ENCODE measurements at regions not wholly inside any gene's neighbourhood (a gene's known extent, or its start where the extent isn't known, plus 50 kb on each side); places are given as distances from the start of the nearest gene placed in this dataset.

DNA sequence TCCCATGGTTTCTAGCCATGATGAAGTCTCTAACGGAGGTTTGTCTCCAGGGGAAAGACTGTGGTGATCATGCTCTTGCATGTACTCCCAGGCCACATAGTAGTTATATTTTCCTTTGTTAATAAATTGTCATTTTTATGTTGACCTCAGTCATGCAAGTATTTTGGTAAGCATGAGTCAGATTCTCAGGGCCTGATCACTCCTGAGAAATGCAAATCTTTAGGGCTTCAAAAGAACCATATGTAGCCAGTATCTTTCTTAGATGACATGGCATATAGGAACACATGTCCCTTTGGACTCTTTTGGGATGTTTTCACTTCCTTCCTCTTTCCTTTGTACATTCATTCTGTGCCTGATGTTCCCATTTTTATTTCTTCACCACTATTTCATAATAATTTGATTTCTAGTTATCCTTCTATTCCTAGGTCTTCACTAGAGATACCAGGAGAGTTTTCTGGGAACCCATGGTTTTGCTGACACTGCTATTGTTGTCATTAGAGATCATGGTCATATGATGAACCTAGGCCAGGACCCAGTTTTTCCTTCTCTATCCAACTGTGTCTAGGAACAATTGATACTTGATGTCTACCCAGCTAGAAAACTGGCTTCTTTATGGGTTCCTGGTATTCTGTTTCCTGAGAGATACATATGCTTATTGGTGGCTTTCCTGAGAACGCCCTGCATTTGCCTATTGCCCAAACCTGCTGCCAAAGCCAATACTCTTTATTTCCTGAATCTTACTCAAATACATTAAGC, 248.1 kb upstream of the NREP start:
- no peak for DNase-seq (ENCODE audit: extremely low spot score in 2 of 2)
- Histone ChIP-seq H3K36me3 (no peaks in the 10 kb centered on the region), H3K9me3 (no peaks in the 10 kb centered on the region), H3K27ac (no peak overlapping the region), H3K4me1 (no peaks in the 10 kb centered on the region), H3K4me3 (no peak overlapping the region), H3K27me3 (no peaks in the 10 kb centered on the region)
- TF ChIP-seq POLR2A (IDR thresholded peaks at IDR 0.05), result no peak
- TF ChIP-seq, protein P1, sequence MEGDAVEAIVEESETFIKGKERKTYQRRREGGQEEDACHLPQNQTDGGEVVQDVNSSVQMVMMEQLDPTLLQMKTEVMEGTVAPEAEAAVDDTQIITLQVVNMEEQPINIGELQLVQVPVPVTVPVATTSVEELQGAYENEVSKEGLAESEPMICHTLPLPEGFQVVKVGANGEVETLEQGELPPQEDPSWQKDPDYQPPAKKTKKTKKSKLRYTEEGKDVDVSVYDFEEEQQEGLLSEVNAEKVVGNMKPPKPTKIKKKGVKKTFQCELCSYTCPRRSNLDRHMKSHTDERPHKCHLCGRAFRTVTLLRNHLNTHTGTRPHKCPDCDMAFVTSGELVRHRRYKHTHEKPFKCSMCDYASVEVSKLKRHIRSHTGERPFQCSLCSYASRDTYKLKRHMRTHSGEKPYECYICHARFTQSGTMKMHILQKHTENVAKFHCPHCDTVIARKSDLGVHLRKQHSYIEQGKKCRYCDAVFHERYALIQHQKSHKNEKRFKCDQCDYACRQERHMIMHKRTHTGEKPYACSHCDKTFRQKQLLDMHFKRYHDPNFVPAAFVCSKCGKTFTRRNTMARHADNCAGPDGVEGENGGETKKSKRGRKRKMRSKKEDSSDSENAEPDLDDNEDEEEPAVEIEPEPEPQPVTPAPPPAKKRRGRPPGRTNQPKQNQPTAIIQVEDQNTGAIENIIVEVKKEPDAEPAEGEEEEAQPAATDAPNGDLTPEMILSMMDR (IDR thresholded peaks at IDR 0.05), result no peak
- no peak for TF ChIP-seq POLR2AphosphoS5 (IDR thresholded peaks at IDR 0.05; ENCODE audit: insufficient read depth in 1 of 2, low read depth in 1 of 2)
- intact Hi-C loops (cut with DNase I), result no loop called here

DNA sequence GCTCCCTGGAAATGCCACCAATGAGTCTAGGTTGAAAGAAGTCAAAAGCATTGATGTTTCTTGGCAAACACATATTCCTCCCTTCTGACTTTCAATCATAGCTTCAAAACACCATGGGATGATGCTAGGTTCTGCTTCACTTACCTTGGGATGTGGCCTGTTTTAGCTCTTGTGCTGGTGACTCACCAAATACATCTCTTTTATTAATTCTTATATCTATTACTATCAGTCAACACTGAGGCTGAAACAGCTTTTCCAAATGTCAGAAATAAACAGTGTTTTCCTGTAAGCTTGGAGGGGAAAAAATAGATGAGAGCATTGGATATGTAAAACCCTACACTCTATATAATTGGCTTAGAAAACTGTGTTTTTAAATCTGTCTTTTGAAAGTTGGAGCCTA, 245.4 kb upstream of the NREP start:
- Histone ChIP-seq H3K4me1 (no peaks in the 10 kb centered on the region), H3K27ac (no peak overlapping the region), H3K4me3 (no peak overlapping the region), H3K9me3 (no peaks in the 10 kb centered on the region), H3K27me3 (no peaks in the 10 kb centered on the region), H3K36me3 (no peaks in the 10 kb centered on the region)
- intact Hi-C loops (cut with DNase I), result no loop called here
- TF ChIP-seq POLR2AphosphoS5 (IDR thresholded peaks at IDR 0.05; ENCODE audit: insufficient read depth in 1 of 2, low read depth in 1 of 2) (no peak), POLR2A (IDR thresholded peaks at IDR 0.05) (no peak)
- TF ChIP-seq, protein P1 (IDR thresholded peaks at IDR 0.05), result no peak
- DNase-seq (ENCODE audit: extremely low spot score in 2 of 2), result no peak

DNA sequence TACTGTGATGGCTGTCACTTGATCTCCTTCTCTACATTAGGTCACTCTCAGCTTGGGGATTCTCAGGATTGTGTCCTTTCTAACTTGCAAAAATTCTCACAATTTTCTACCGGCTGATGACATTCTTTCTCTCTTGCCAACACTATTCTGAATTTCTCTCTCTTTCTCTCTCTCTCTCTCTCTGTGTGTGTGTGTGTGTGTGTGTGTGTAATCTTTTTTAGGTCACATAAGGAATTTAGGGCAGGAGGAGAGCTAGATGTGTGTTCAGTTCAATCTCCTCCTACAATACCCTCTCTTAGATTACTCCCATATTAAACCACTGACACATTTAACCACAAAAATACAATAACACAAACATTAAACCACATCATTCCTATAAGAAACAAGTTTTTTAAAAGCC, 242.3 kb upstream of the NREP start:
- Histone ChIP-seq H3K4me3 (no peak overlapping the region), H3K4me1 (no peaks in the 10 kb centered on the region), H3K27ac (no peak overlapping the region), H3K9me3 (no peaks in the 10 kb centered on the region), H3K36me3 (no peaks in the 10 kb centered on the region), H3K27me3 (no peaks in the 10 kb centered on the region)
- intact Hi-C loops (cut with DNase I), result no loop called here
- DNase-seq (ENCODE audit: extremely low spot score in 2 of 2), result no peak
- TF ChIP-seq, protein P1 (IDR thresholded peaks at IDR 0.05), result no peak
- TF ChIP-seq POLR2A (IDR thresholded peaks at IDR 0.05) (no peak), POLR2AphosphoS5 (IDR thresholded peaks at IDR 0.05; ENCODE audit: insufficient read depth in 1 of 2, low read depth in 1 of 2) (no peak)

DNA sequence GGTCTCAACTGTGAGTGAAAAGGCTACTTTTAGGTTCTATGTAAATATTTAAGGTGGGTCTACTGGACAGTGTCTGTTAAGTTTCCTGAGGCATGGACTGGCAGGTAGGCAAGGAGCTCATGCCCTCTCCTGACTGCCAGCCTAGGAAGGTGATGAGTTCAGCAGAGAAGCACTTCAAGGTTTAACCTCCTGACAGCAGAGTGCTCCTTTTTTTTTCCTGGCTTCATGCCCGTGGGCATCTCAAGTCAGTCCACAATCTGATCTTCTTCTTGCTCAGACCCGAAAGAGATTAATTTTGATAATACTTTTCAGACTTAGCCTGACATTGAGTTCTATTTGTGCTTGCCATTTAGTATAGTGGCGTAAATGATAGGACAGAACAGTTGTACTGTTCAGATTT, 241.9 kb upstream of the NREP start:
- H3K27ac ChIP-seq, result no peak overlapping the region
- no peaks in the 10 kb centered on the region for H3K27me3 ChIP-seq
- H3K4me1 ChIP-seq, result no peaks in the 10 kb centered on the region
- TF ChIP-seq POLR2AphosphoS5 (IDR thresholded peaks at IDR 0.05; ENCODE audit: insufficient read depth in 1 of 2, low read depth in 1 of 2) (no peak), POLR2A (IDR thresholded peaks at IDR 0.05) (no peak)
- TF ChIP-seq, protein P1 (IDR thresholded peaks at IDR 0.05), result no peak
- no peak for DNase-seq (ENCODE audit: extremely low spot score in 2 of 2)
- no peaks in the 10 kb centered on the region for H3K36me3 ChIP-seq
- H3K9me3 ChIP-seq, result no peaks in the 10 kb centered on the region
- H3K4me3 ChIP-seq, result no peak overlapping the region
- intact Hi-C loops (cut with DNase I), result no loop called here

DNA sequence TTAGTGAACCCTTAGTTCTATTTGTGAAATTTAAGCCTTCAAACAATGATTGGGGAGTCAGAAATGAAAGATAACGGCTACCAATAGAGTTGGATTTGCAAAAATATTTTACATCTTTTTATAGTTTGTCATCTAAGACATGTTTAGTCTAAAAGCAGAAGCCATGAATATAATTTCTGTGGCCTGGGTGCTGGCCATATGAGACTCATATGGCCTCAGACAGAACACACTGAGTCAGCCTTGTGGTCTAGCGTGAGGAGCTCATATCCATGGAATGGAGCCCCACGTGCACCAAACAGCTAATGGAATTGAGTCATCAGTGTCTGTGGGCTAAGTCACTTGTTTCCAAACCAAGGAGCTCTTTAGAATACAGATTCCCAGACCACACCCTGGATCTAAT, 240.7 kb upstream of the NREP start:
- Histone ChIP-seq H3K36me3 (no peaks in the 10 kb centered on the region), H3K4me1 (no peaks in the 10 kb centered on the region), H3K9me3 (no peaks in the 10 kb centered on the region), H3K27me3 (no peaks in the 10 kb centered on the region), H3K4me3 (no peak overlapping the region), H3K27ac (no peak overlapping the region)
- TF ChIP-seq POLR2AphosphoS5 (IDR thresholded peaks at IDR 0.05; ENCODE audit: insufficient read depth in 1 of 2, low read depth in 1 of 2) (no peak), POLR2A (IDR thresholded peaks at IDR 0.05) (no peak)
- TF ChIP-seq, protein P1 (IDR thresholded peaks at IDR 0.05), result no peak
- intact Hi-C loops (cut with DNase I), result no loop called here
- DNase-seq (ENCODE audit: extremely low spot score in 2 of 2), result no peak

Measured in vagina (tissue), 2 donors.